HL-60 (cell line): ENCODE measurements at regions not wholly inside any gene's neighbourhood (a gene's known extent, or its start where the extent isn't known, plus 50 kb on each side); places are given as distances from the start of the nearest gene placed in this dataset.
"Not testable (repeated sequence)": the region's sequence is repeated elsewhere in the genome, so short reads cannot be mapped to it uniquely, and the experiment has no call there.

Source experiments
- DNase-seq, 2 experiments: peaks; one replicate each; pipeline ENCODE4 v3.0.0-alpha.2; 2010 to 2020; ENCODE audit warnings: low read depth in 1 of 2, low spot score in 1 of 2
- H3K27ac ChIP-seq: fragments of 250-450 bp; sonication (Bioruptor Pico); replicated peaks from 2 replicates; pipeline ENCODE4 v1.5.1; 2020; ENCODE audit warnings: mild to moderate bottlenecking, moderate library complexity
- H3K27me3 ChIP-seq: fragments of 250-450 bp; sonication (Bioruptor Pico); 2 replicates; pipeline ENCODE4 v1.5.1; 2021; ENCODE audit warnings: mild to moderate bottlenecking, moderate library complexity; ENCODE audit not compliant: insufficient read depth, poor library complexity, severe bottlenecking
- H3K4me3 ChIP-seq: replicated peaks from 2 replicates; pipeline ENCODE4 v1.5.1; 2011; ENCODE audit warnings: mild to moderate bottlenecking, control low read depth, low read length; ENCODE audit not compliant: insufficient read depth
- CTCF ChIP-seq: IDR thresholded peaks from one replicate; pipeline ENCODE4 v1.5.1; 2011; ENCODE audit warnings: low read length, control low read depth, inconsistent platforms; ENCODE audit not compliant: insufficient read depth
- GABPA ChIP-seq: IDR thresholded peaks from 2 replicates; pipeline ENCODE4 v1.6.1; 2012; ENCODE audit warnings: low read depth
- POLR2AphosphoS5 ChIP-seq: IDR thresholded peaks from 2 replicates; pipeline ENCODE4 v1.6.1; 2012; ENCODE audit warnings: low read depth
- REST ChIP-seq: IDR thresholded peaks from 2 replicates; pipeline ENCODE4 v1.6.1; 2012; ENCODE audit warnings: low read depth; ENCODE audit not compliant: insufficient replicate concordance
- SPI1 ChIP-seq: IDR thresholded peaks from 2 replicates; pipeline ENCODE4 v1.6.1; 2012; ENCODE audit warnings: low read depth, mild to moderate bottlenecking, borderline replicate concordance

GRCh38 chr6:4209196-4209595, 73.8 kb upstream of the ECI2 start:
- no peak for DNase-seq
- Histone ChIP-seq H3K27ac (no peak overlapping the region), H3K27me3 (no peaks in the 10 kb centered on the region), H3K4me3 (no peak overlapping the region)
- TF ChIP-seq CTCF: no peak
- no peak for TF ChIP-seq GABPA
- no peak for TF ChIP-seq POLR2AphosphoS5

- Histone ChIP-seq H3K27ac (no peak overlapping the region), H3K27me3 (no peaks in the 10 kb centered on the region), H3K4me3 (no peak overlapping the region)
- TF ChIP-seq CTCF (no peak), POLR2AphosphoS5 (no peak), REST (no peak), SPI1 (no peak), GABPA (no peak)
- no peak for DNase-seq
Measured at GRCh38 chr6:4208158-4208557, 72.8 kb upstream of the ECI2 start.

GRCh38 chr6:4203642-4204417, 68.5 kb upstream of the ECI2 start:
- not testable (repeated sequence) for H3K4me3 ChIP-seq, H3K27ac ChIP-seq, DNase-seq, H3K27me3 ChIP-seq

GRCh38 chr6:4192627-4193026, 57.3 kb upstream of the ECI2 start:
- no peak overlapping the region for H3K4me3 ChIP-seq
- H3K27me3 ChIP-seq: no peaks in the 10 kb centered on the region
- DNase-seq: no peak
- no peak overlapping the region for H3K27ac ChIP-seq
- no peak for TF ChIP-seq POLR2AphosphoS5
- no peak for TF ChIP-seq SPI1
- TF ChIP-seq REST: no peak
- TF ChIP-seq CTCF: no peak
- no peak for TF ChIP-seq GABPA
